Tibial nerve (tissue), 4 donors: ENCODE measurements at regions not wholly inside any gene's neighbourhood (a gene's known extent, or its start where the extent isn't known, plus 50 kb on each side); places are given as distances from the start of the nearest gene placed in this dataset.

ENCODE experiments used
- DNase-seq, 2 donors: peaks; one replicate each; pipeline ENCODE4 v3.0.0-alpha.2; 2019; ENCODE audit warnings: low spot score in 2 of 2
- H3K27ac ChIP-seq, 4 donors: fragments of 200-600 bp; sonication (generic) in 3 of 4; one replicate each; pipeline ENCODE4 v1.5.1; 2017 to 2019; ENCODE audit warnings: mild to moderate bottlenecking in 1 of 4
- H3K27me3 ChIP-seq, 2 donors: fragments of 200-600 bp; sonication (generic) in 1 of 2; one replicate each; pipeline versions ENCODE4 v1.5.1 to v1.6.0; 2017 to 2019
- H3K36me3 ChIP-seq, 3 donors: fragments of 200-600 bp; sonication (generic); one replicate each; pipeline ENCODE4 v1.5.1; 2018 to 2019
- H3K4me1 ChIP-seq, 4 donors: fragments of 200-600 bp; sonication (generic) in 3 of 4; one replicate each; pipeline ENCODE4 v1.5.1; 2017 to 2019
- H3K4me3 ChIP-seq, 4 donors: fragments of 200-600 bp; sonication (generic) in 3 of 4; one replicate each; pipeline ENCODE4 v1.5.1; 2017 to 2019; ENCODE audit warnings: mild to moderate bottlenecking in 1 of 4, moderate library complexity in 1 of 4
- H3K9me3 ChIP-seq, 4 donors: fragments of 200-600 bp; sonication (generic) in 3 of 4; one replicate each; pipeline ENCODE4 v1.5.1; 2017 to 2019
- CTCF ChIP-seq, 5 experiments: fragments of 200-600 bp in 3 of 5; fragments of 450-650 bp in 2 of 5; sonication (generic) in 3 of 5; IDR thresholded peaks; one replicate each; pipeline ENCODE4 v1.5.1; 2016 to 2019; ENCODE audit warnings: antibody characterized with exemption in 5 of 5, mild to moderate bottlenecking in 3 of 5, moderate library complexity in 2 of 5
- EP300 ChIP-seq, 2 donors: sonication (generic); formaldehyde crosslinking; IDR thresholded peaks; one replicate each; pipeline ENCODE4 v1.6.1; 2017; ENCODE audit warnings: antibody characterized with exemption in 2 of 2, mild to moderate bottlenecking in 1 of 2
- POLR2A ChIP-seq, 2 donors: fragments of 450-650 bp; IDR thresholded peaks; one replicate each; pipeline ENCODE4 v1.6.1; 2017; ENCODE audit warnings: antibody characterized with exemption in 2 of 2, mild to moderate bottlenecking in 2 of 2, moderate library complexity in 2 of 2
- WGBS, 2 donors: methylation state at CpG; one replicate each; pipeline ENCODE4 v1.1.5; 2018; 5-methylcytosine and 5-hydroxymethylcytosine counted together

- Histone ChIP-seq H3K36me3 (no peaks in the 10 kb centered on the region), H3K27ac (no peak overlapping the region), H3K4me3 (no peak overlapping the region), H3K9me3 (no peaks in the 10 kb centered on the region), H3K27me3 (no peaks in the 10 kb centered on the region), H3K4me1 (peaks cover 0 to 15% (median 0%) of the 10 kb centered on the region in 4 donors)
- DNase-seq, result no peak
- WGBS, 2 donors, result 33% methylated on average over 6 of the region's 6 CpGs
- TF ChIP-seq EP300 (IDR thresholded peaks at IDR 0.05) (no peak), POLR2A (IDR thresholded peaks at IDR 0.05) (no peak), CTCF (IDR thresholded peaks at IDR 0.05) (no peak)
Observed at GRCh38 chr7:21029006-21029405, 242.3 kb upstream of the SP8 start.

GRCh38 chr7:21030237-21030871 lies 243.7 kb upstream of the SP8 start:
- no peak overlapping the region for H3K27ac ChIP-seq
- H3K4me1 ChIP-seq, result peaks cover 0 to 15% (median 0%) of the 10 kb centered on the region in 4 donors
- no peak for DNase-seq
- TF ChIP-seq POLR2A (IDR thresholded peaks at IDR 0.05) (no peak), CTCF (IDR thresholded peaks at IDR 0.05) (no peak), EP300 (IDR thresholded peaks at IDR 0.05) (no peak)
- H3K27me3 ChIP-seq, result no peaks in the 10 kb centered on the region
- H3K9me3 ChIP-seq, result no peaks in the 10 kb centered on the region
- no peaks in the 10 kb centered on the region for H3K36me3 ChIP-seq
- no peak overlapping the region for H3K4me3 ChIP-seq
- WGBS, 2 donors, result 66 to 75% methylated on average over 7 of the region's 7 CpGs

DNA sequence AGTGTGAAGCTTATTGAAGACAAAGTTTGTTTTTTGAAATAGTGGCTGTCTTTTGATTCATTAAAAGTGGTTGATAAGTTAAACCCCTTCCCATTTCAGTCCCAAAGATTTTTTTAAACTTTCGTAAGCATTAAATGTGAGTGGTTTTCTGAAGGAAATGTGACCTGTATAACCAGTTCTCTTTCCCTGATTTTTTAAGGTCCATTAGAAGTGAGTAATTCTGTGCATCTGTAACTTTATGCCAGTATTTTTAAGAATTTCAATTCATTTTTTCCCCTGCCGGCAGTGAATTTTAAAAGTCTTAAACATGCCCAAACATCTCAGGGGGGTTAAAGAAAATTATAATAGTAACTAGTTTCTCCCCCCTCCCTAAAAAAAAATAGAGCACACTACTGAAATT lies 254.6 kb upstream of the SP8 start:
- DNase-seq, result no peak
- H3K27ac ChIP-seq, result no peak overlapping the region
- no peak overlapping the region for H3K4me3 ChIP-seq
- TF ChIP-seq CTCF (IDR thresholded peaks at IDR 0.05) (no peak), EP300 (IDR thresholded peaks at IDR 0.05) (no peak), POLR2A (IDR thresholded peaks at IDR 0.05) (no peak)
- no peaks in the 10 kb centered on the region for H3K4me1 ChIP-seq
- no peaks in the 10 kb centered on the region for H3K36me3 ChIP-seq
- no peaks in the 10 kb centered on the region for H3K27me3 ChIP-seq
- WGBS, 2 donors, result 74 to 77% methylated on average over 2 of the region's 2 CpGs
- peaks cover 0 to 4% (median 0%) of the 10 kb centered on the region in 4 donors for H3K9me3 ChIP-seq

GRCh38 chr7:21041666-21042065 lies 255.0 kb upstream of the SP8 start:
- TF ChIP-seq CTCF (IDR thresholded peaks at IDR 0.05) (no peak), EP300 (IDR thresholded peaks at IDR 0.05) (no peak), POLR2A (IDR thresholded peaks at IDR 0.05) (no peak)
- peaks cover 0 to 4% (median 0%) of the 10 kb centered on the region in 4 donors for H3K9me3 ChIP-seq
- H3K36me3 ChIP-seq, result no peaks in the 10 kb centered on the region
- 48 to 56% methylated on average over 5 of the region's 5 CpGs for WGBS, 2 donors
- no peak overlapping the region for H3K27ac ChIP-seq
- no peaks in the 10 kb centered on the region for H3K27me3 ChIP-seq
- H3K4me3 ChIP-seq, result no peak overlapping the region
- no peak for DNase-seq
- no peaks in the 10 kb centered on the region for H3K4me1 ChIP-seq

DNA sequence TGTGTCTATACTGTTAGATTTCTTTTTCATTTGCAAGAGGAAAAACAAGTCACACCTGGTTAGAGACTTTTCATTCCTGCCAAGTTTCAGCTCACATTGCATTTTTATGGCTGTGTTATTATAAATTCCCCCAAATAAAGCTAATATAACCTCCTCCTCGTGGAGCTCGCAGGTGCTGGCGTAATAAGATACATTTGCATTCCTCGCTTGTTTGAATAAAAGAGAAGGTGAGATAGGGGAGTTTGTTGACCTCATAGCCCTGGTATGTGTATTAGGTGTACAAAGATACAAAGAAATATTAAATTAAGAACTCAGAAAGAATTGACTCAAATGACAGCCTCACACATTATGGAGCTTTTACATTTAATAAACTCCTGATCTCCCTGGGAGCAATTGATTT lies 257.7 kb upstream of the SP8 start:
- Histone ChIP-seq H3K36me3 (no peaks in the 10 kb centered on the region), H3K4me3 (no peak overlapping the region), H3K27me3 (no peaks in the 10 kb centered on the region), H3K9me3 (no peaks in the 10 kb centered on the region), H3K27ac (no peak overlapping the region), H3K4me1 (no peaks in the 10 kb centered on the region)
- DNase-seq, result no peak
- no peak for TF ChIP-seq CTCF (IDR thresholded peaks at IDR 0.05)
- no peak for TF ChIP-seq POLR2A (IDR thresholded peaks at IDR 0.05)
- no peak for TF ChIP-seq EP300 (IDR thresholded peaks at IDR 0.05)
- WGBS, 2 donors, result 65 to 70% methylated on average over 4 of the region's 4 CpGs
